Calu3 (cell line): ENCODE measurements at regions not wholly inside any gene's neighbourhood (a gene's known extent, or its start where the extent isn't known, plus 50 kb on each side); places are given as distances from the start of the nearest gene placed in this dataset.

Experiments used
- BruUV-seq: library from RNA; stranded (reverse); fragments of 400-500 nt; replicated peaks from 2 replicates; lab custom pipeline; 2021; lab: Mats Ljungman, UMichigan
- CTCF ChIA-PET: fragments of 300-600 bp; sonication (Branson Sonifier 250); formaldehyde crosslinking; loops from one replicate; lab custom pipeline; 2022; ENCODE audit warnings: antibody characterized with exemption; lab: Charles Lee
- DNase-seq: peaks from one replicate; pipeline ENCODE4 v3.0.0; 2022
- H3K27ac Mint-ChIP-seq: one replicate; pipeline ENCODE4 v1.8.0; 2022; ENCODE audit warnings: mixed read lengths; ENCODE audit not compliant: unreplicated experiment
- H3K27me3 Mint-ChIP-seq: one replicate; pipeline ENCODE4 v1.8.0; 2022; ENCODE audit warnings: mixed read lengths; ENCODE audit not compliant: unreplicated experiment
- H3K36me3 Mint-ChIP-seq: one replicate; pipeline ENCODE4 v1.8.0; 2022; ENCODE audit warnings: mild to moderate bottlenecking, moderate library complexity, mixed read lengths; ENCODE audit not compliant: insufficient read depth, unreplicated experiment
- H3K4me1 Mint-ChIP-seq: one replicate; pipeline ENCODE4 v1.8.0; 2022; ENCODE audit warnings: mild to moderate bottlenecking, low read depth, mixed read lengths; ENCODE audit not compliant: unreplicated experiment
- H3K4me3 Mint-ChIP-seq: one replicate; pipeline ENCODE4 v1.8.0; 2022; ENCODE audit warnings: mild to moderate bottlenecking, low read depth, moderate library complexity, mixed read lengths; ENCODE audit not compliant: unreplicated experiment
- H3K9me3 Mint-ChIP-seq: one replicate; pipeline ENCODE4 v1.8.0; 2022; ENCODE audit warnings: low read depth, mixed read lengths; ENCODE audit not compliant: unreplicated experiment
- intact Hi-C: fragments of 100-400 bp; cut with micrococcal nuclease; formaldehyde crosslinking; loops from one replicate; pipeline ENCODE4 v1.10.0; 2022; ENCODE audit not compliant: unreplicated experiment
- TF ChIP-seq, protein P1 (sequence below): fragments of 200-600 bp; IDR thresholded peaks from one replicate; pipeline ENCODE4 v1.8.0; 2022; ENCODE audit warnings: antibody characterized with exemption; ENCODE audit not compliant: unreplicated experiment

DNA sequence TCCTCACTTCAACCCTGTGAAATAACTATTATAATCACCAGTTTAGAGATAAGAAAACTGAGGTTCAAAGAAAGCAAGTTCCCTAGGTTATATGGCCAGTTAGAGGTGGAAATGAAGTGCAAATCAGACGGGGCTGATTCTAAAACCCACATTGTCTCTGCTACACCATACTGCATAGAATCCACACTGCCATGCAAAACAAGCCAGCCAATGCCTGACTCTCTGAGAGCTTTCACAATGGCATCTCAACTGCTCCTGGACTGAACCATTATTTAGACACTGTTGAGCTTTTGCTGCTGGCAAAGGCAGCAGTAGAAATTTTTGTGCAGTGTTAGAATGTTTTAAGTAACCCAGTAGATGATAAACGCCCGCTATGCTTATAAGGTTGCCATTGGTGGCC is 195.2 kb upstream of the CNR1 start:
- TF ChIP-seq, protein P1, sequence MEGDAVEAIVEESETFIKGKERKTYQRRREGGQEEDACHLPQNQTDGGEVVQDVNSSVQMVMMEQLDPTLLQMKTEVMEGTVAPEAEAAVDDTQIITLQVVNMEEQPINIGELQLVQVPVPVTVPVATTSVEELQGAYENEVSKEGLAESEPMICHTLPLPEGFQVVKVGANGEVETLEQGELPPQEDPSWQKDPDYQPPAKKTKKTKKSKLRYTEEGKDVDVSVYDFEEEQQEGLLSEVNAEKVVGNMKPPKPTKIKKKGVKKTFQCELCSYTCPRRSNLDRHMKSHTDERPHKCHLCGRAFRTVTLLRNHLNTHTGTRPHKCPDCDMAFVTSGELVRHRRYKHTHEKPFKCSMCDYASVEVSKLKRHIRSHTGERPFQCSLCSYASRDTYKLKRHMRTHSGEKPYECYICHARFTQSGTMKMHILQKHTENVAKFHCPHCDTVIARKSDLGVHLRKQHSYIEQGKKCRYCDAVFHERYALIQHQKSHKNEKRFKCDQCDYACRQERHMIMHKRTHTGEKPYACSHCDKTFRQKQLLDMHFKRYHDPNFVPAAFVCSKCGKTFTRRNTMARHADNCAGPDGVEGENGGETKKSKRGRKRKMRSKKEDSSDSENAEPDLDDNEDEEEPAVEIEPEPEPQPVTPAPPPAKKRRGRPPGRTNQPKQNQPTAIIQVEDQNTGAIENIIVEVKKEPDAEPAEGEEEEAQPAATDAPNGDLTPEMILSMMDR: no peak
- Mint-ChIP-seq H3K9me3 (no peaks in the 10 kb centered on the region), H3K36me3 (no peaks in the 10 kb centered on the region), H3K4me3 (no peak overlapping the region), H3K27ac (no peak overlapping the region), H3K27me3 (no peaks in the 10 kb centered on the region), H3K4me1 (peaks cover 19% of the 10 kb centered on the region)
- no TSS peak for BruUV-seq
- CTCF ChIA-PET: interaction anchor here (0.5 kb wide), 1 partner anchor 409 kb away, joined by 6 read pairs; no protein-coding TSS in a partner anchor
- no peak for DNase-seq
- intact Hi-C loops: no loop called here

DNA sequence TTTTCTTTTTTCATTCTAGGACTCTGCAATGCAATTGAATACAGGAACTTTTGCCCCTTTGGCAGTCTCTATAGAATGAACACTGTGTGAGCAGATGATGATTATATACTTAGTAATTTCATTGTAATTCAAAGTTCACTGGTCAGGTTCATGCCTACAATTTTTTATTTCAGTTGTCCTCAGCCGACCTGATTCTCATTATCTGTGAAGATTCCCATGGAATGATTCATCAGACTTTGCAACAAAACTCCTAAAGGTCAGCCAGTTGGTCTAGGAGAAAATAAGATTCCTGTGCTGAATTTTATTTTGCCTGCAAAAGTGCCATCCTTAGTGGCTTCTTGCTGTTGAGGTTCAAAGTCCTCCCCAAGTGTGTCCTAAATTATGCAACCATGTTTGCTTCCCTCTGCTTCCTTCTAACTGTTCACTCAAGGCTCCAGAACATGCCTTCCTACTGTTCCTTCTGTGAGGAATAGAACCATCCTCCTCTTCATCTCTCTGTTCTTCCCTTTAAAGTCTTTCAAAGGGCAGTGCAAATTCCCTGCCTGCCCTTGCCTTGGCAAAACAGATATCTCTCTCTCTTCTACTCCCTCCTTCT is 194.2 kb upstream of the CNR1 start:
- Mint-ChIP-seq H3K4me1 (peaks cover 19% of the 10 kb centered on the region), H3K9me3 (no peaks in the 10 kb centered on the region), H3K4me3 (no peak overlapping the region), H3K36me3 (no peaks in the 10 kb centered on the region), H3K27ac (no peak overlapping the region), H3K27me3 (no peaks in the 10 kb centered on the region)
- DNase-seq: no peak
- CTCF ChIA-PET: no interaction called here
- TF ChIP-seq, protein P1: no peak
- intact Hi-C loops: no loop called here
- no TSS peak for BruUV-seq

DNA sequence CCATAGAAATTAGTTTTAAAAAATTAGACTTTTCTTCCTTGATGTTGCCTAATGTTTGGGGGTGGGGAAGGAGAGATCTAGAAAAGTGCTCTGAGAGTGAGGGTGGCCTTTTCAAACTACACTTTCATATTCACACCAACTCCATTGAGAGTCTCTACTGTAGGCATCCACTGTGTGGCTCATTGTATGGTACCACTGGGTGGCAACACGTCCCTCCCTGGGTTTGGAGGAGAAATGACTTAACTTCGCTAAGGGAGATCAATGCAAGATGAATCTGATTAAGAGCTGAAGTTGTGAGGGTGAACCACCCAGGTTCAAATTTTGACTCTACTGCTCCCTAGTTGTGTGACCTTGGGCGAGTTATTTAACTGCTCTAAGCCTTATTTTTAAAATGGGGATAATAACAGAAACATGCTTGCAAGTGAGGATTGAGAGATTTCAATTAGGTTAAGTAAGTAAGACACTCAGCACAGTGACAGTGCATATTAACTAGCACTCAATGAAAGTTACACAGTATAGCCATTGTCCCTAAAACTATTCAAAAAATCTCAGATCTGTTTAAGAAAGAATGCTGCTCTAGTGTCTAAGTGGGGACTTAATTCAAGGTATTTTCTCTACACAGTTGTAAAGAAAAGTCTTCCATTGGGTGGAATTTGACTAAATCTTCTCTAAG is 193.5 kb upstream of the CNR1 start:
- DNase-seq: no peak
- Mint-ChIP-seq H3K27ac (no peak overlapping the region), H3K4me1 (peaks cover 19% of the 10 kb centered on the region), H3K4me3 (no peak overlapping the region), H3K27me3 (no peaks in the 10 kb centered on the region), H3K9me3 (no peaks in the 10 kb centered on the region), H3K36me3 (no peaks in the 10 kb centered on the region)
- CTCF ChIA-PET: no interaction called here
- BruUV-seq: no TSS peak
- TF ChIP-seq, protein P1: no peak
- intact Hi-C loops: no loop called here

DNA sequence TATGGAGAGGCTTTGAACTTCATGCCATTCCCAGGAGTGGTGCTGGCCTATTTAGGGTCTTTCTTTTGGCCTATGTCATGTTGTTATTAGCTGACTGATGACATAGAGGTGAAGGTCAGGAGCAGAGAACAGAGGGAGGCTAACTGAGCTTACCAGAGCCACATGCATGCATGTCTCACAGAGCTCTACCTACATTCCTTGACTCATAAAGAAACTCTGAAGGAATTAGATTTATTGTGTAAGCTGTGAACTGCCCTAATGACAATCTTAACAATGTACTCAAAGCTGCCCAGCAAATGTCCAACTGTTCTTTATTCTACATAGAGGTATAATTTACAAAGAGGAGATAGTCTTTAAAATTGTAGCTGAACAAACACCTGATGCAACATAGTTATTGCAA is 192.7 kb upstream of the CNR1 start:
- no peaks in the 10 kb centered on the region for H3K36me3 Mint-ChIP-seq
- no peaks in the 10 kb centered on the region for H3K27me3 Mint-ChIP-seq
- H3K4me1 Mint-ChIP-seq: peaks cover 19% of the 10 kb centered on the region
- no peak overlapping the region for H3K27ac Mint-ChIP-seq
- no TSS peak for BruUV-seq
- TF ChIP-seq, protein P1: no peak
- DNase-seq: no peak
- H3K4me3 Mint-ChIP-seq: no peak overlapping the region
- intact Hi-C loops: no loop called here
- no peaks in the 10 kb centered on the region for H3K9me3 Mint-ChIP-seq
- CTCF ChIA-PET: no interaction called here
